Liver (tissue), 8 donors: ENCODE measurements at regions not wholly inside any gene's neighbourhood (a gene's known extent, or its start where the extent isn't known, plus 50 kb on each side); places are given as distances from the start of the nearest gene placed in this dataset.

Experiments used
- DNase-seq: peaks from one replicate; pipeline ENCODE4 v3.0.0-alpha.2; 2017; ENCODE audit warnings: low spot score
- H3K27ac ChIP-seq, 2 donors: one replicate each; pipeline ENCODE4 v1.7.0; 2013; ENCODE audit warnings: inconsistent platforms in 2 of 2, low read length in 2 of 2, control low read depth in 1 of 2, low read depth in 1 of 2, mild to moderate bottlenecking in 1 of 2
- H3K27me3 ChIP-seq, 4 donors: one replicate each; pipeline versions ENCODE4 v1.6.1 to v1.7.0; 2013; ENCODE audit warnings: low read length in 3 of 4, inconsistent platforms in 1 of 4, mild to moderate bottlenecking in 1 of 4, moderate library complexity in 1 of 4; ENCODE audit not compliant: control insufficient read depth in 4 of 4, insufficient read depth in 4 of 4
- H3K36me3 ChIP-seq, 4 donors: one replicate each; pipeline versions ENCODE4 v1.6.1 to v1.7.0; 2013; ENCODE audit warnings: low read length in 3 of 4, mild to moderate bottlenecking in 3 of 4, low read depth in 1 of 4, moderate library complexity in 1 of 4; ENCODE audit not compliant: control insufficient read depth in 4 of 4, insufficient read depth in 3 of 4
- H3K4me1 ChIP-seq, 4 donors: one replicate each; pipeline versions ENCODE4 v1.6.1 to v1.7.0; 2013; ENCODE audit warnings: low read length in 3 of 4, mild to moderate bottlenecking in 3 of 4, moderate library complexity in 1 of 4; ENCODE audit not compliant: control insufficient read depth in 4 of 4, insufficient read depth in 4 of 4
- H3K4me3 ChIP-seq, 3 donors: one replicate each; pipeline versions ENCODE4 v1.6.1 to v1.7.0; 2013; ENCODE audit warnings: low read length in 3 of 3, control low read depth in 1 of 3, low read depth in 1 of 3, mild to moderate bottlenecking in 1 of 3
- H3K9ac ChIP-seq, 2 donors: one replicate each; pipeline ENCODE4 v1.7.0; 2013; ENCODE audit warnings: low read length in 2 of 2, mild to moderate bottlenecking in 2 of 2, moderate library complexity in 2 of 2, control low read depth in 1 of 2, low read depth in 1 of 2
- H3K9me3 ChIP-seq, 4 donors: one replicate each; pipeline versions ENCODE4 v1.6.1 to v1.7.0; 2013; ENCODE audit warnings: low read length in 3 of 4; ENCODE audit not compliant: control insufficient read depth in 4 of 4
- ATF3 ChIP-seq: IDR thresholded peaks from 2 replicates; pipeline ENCODE4 v1.6.1; 2016; ENCODE audit warnings: antibody characterized with exemption
- CTCF ChIP-seq: fragments of 150-350 bp; IDR thresholded peaks from 2 replicates; pipeline ENCODE4 v1.5.1; 2017; ENCODE audit warnings: improper control_type of control experiment, low read depth, low read length; ENCODE audit not compliant: missing input control
- EGR1 ChIP-seq, 2 donors: IDR thresholded peaks; 2 replicates each; pipeline ENCODE4 v1.6.1; 2016 to 2018; ENCODE audit warnings: antibody characterized with exemption in 2 of 2, low read depth in 2 of 2
- FOXA1 ChIP-seq: IDR thresholded peaks from 2 replicates; pipeline ENCODE4 v1.6.1; 2016; ENCODE audit warnings: antibody characterized with exemption
- FOXA2 ChIP-seq: IDR thresholded peaks from 2 replicates; pipeline ENCODE4 v1.6.1; 2016; ENCODE audit warnings: antibody characterized with exemption
- GABPA ChIP-seq, 2 donors: IDR thresholded peaks in 1 of 2; conservative IDR thresholded peaks in 1 of 2; 2 replicates each; pipeline ENCODE4 v1.6.1; 2016; ENCODE audit warnings: antibody characterized with exemption in 2 of 2, mild to moderate bottlenecking in 1 of 2, moderate library complexity in 1 of 2
- HNF4A ChIP-seq, 2 donors: conservative IDR thresholded peaks; 2 replicates each; pipeline ENCODE4 v1.6.1; 2016; ENCODE audit warnings: antibody characterized with exemption in 2 of 2, mild to moderate bottlenecking in 2 of 2
- HNF4G ChIP-seq: IDR thresholded peaks from 2 replicates; pipeline ENCODE4 v1.6.1; 2016; ENCODE audit warnings: antibody characterized with exemption
- JUND ChIP-seq, 2 donors: IDR thresholded peaks; 2 replicates each; pipeline ENCODE4 v1.6.1; 2016; ENCODE audit warnings: antibody characterized with exemption in 2 of 2
- MAX ChIP-seq: IDR thresholded peaks from 2 replicates; pipeline ENCODE4 v1.6.1; 2016; ENCODE audit warnings: antibody characterized with exemption
- NR2F2 ChIP-seq: IDR thresholded peaks from 2 replicates; pipeline ENCODE4 v1.6.1; 2016; ENCODE audit warnings: antibody characterized with exemption
- RAD21 ChIP-seq, 2 donors: IDR thresholded peaks; 2 replicates each; pipeline ENCODE4 v1.6.1; 2016; ENCODE audit warnings: antibody characterized with exemption in 2 of 2, mild to moderate bottlenecking in 2 of 2
- REST ChIP-seq: IDR thresholded peaks from 2 replicates; pipeline ENCODE4 v1.6.1; 2016; ENCODE audit warnings: antibody characterized with exemption, mild to moderate bottlenecking
- RXRA ChIP-seq, 2 donors: IDR thresholded peaks; 2 replicates each; pipeline ENCODE4 v1.6.1; 2017 to 2018; ENCODE audit warnings: antibody characterized with exemption in 2 of 2, mild to moderate bottlenecking in 1 of 2
- SP1 ChIP-seq: IDR thresholded peaks from 2 replicates; pipeline ENCODE4 v1.6.1; 2018; ENCODE audit warnings: antibody characterized with exemption, mild to moderate bottlenecking
- YY1 ChIP-seq: IDR thresholded peaks from 2 replicates; pipeline ENCODE4 v1.6.1; 2016; ENCODE audit warnings: antibody characterized with exemption, mild to moderate bottlenecking
- ZBTB33 ChIP-seq: IDR thresholded peaks from 2 replicates; pipeline ENCODE4 v1.6.1; 2016; ENCODE audit warnings: antibody characterized with exemption
- WGBS: extraction: QIAGEN DNeasy Blood & Tissue Kit; methylation state at CpG from one replicate; pipeline ENCODE4 v1.1.7; 2013; 5-methylcytosine and 5-hydroxymethylcytosine counted together
- donor health status: healthy.
- donor health status: healthy.
- donor health status: healthy.
- donor health status: healthy.
- donor health status: healthy.

- H3K4me3 ChIP-seq: no peak overlapping the region
- no peak for DNase-seq
- H3K27me3 ChIP-seq: no peaks in the 10 kb centered on the region
- H3K9me3 ChIP-seq: no peaks in the 10 kb centered on the region
- 82% methylated on average over 3 of the region's 3 CpGs for WGBS
- TF ChIP-seq YY1 (no peak), RXRA (IDR thresholded peaks at IDR 0.05) (no peak), NR2F2 (no peak), ZBTB33 (no peak), ATF3 (no peak), CTCF (no peak), GABPA (IDR thresholded peaks at IDR 0.05 in 1 of 2, conservative IDR thresholded peaks at IDR 0.05 in 1 of 2) (no peak), FOXA1 (no peak), SP1 (no peak), HNF4G (no peak), HNF4A (conservative IDR thresholded peaks at IDR 0.05) (no peak)
- no peaks in the 10 kb centered on the region for H3K4me1 ChIP-seq
- no peak overlapping the region for H3K9ac ChIP-seq
- no peaks in the 10 kb centered on the region for H3K36me3 ChIP-seq
- H3K27ac ChIP-seq: no peak overlapping the region
Observed at GRCh38 chr12:66063916-66064315, 66.6 kb downstream of the LLPH start.

GRCh38 chr12:66062290-66062625 lies 68.3 kb downstream of the LLPH start:
- Histone ChIP-seq H3K4me3 (no peak overlapping the region), H3K4me1 (no peaks in the 10 kb centered on the region), H3K9me3 (no peaks in the 10 kb centered on the region), H3K9ac (no peak overlapping the region), H3K27me3 (no peaks in the 10 kb centered on the region), H3K36me3 (no peaks in the 10 kb centered on the region), H3K27ac (no peak overlapping the region)
- WGBS: 88% methylated on average over 3 of the region's 3 CpGs
- no peak for TF ChIP-seq EGR1 (IDR thresholded peaks at IDR 0.05; ENCODE audit: low read depth in 2 of 2)
- TF ChIP-seq RAD21 (IDR thresholded peaks at IDR 0.05): no peak
- TF ChIP-seq JUND (IDR thresholded peaks at IDR 0.05): no peak
- TF ChIP-seq FOXA2: no peak
- no peak for TF ChIP-seq REST
- TF ChIP-seq GABPA (IDR thresholded peaks at IDR 0.05 in 1 of 2, conservative IDR thresholded peaks at IDR 0.05 in 1 of 2): no peak
- TF ChIP-seq MAX: no peak
- no peak for TF ChIP-seq RXRA (IDR thresholded peaks at IDR 0.05)
- TF ChIP-seq SP1: no peak
- no peak for DNase-seq
